Uterus (tissue), 2 donors: ENCODE measurements at regions not wholly inside any gene's neighbourhood (a gene's known extent, or its start where the extent isn't known, plus 50 kb on each side); places are given as distances from the start of the nearest gene placed in this dataset.

Source experiments
- POLR2A ChIP-seq, 2 donors: fragments of 450-650 bp; IDR thresholded peaks; one replicate each; pipeline ENCODE4 v1.6.1; 2016; ENCODE audit warnings: antibody characterized with exemption in 2 of 2, mild to moderate bottlenecking in 1 of 2, moderate library complexity in 1 of 2
- TF ChIP-seq, protein P1 (sequence below), 4 experiments: fragments of 200-600 bp in 2 of 4; fragments of 450-650 bp in 2 of 4; sonication (generic) in 2 of 4; IDR thresholded peaks; one replicate each; pipeline ENCODE4 v1.5.1; 2016 to 2019; ENCODE audit warnings: antibody characterized with exemption in 4 of 4, mild to moderate bottlenecking in 2 of 4, moderate library complexity in 1 of 4

DNA sequence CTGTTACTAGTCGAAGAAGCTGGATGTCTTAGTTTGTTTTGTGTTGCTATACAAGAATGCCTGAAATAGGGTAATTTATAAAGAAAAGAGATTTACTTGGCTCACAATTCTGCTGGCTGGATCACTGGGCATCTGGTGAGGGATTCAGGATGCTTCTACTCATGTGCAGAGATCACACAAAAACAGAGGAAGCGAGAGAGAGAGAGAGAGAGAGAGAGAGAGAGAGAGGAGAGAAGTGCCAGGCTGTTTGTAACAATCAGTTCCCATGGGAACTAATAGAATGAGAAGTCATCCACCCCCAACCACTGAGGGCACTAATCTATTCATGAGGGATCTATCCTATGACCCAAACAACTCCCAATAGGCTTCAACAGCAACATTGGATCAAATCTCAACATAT lies 66.2 kb upstream of the FAM9A start:
- TF ChIP-seq, protein P1, sequence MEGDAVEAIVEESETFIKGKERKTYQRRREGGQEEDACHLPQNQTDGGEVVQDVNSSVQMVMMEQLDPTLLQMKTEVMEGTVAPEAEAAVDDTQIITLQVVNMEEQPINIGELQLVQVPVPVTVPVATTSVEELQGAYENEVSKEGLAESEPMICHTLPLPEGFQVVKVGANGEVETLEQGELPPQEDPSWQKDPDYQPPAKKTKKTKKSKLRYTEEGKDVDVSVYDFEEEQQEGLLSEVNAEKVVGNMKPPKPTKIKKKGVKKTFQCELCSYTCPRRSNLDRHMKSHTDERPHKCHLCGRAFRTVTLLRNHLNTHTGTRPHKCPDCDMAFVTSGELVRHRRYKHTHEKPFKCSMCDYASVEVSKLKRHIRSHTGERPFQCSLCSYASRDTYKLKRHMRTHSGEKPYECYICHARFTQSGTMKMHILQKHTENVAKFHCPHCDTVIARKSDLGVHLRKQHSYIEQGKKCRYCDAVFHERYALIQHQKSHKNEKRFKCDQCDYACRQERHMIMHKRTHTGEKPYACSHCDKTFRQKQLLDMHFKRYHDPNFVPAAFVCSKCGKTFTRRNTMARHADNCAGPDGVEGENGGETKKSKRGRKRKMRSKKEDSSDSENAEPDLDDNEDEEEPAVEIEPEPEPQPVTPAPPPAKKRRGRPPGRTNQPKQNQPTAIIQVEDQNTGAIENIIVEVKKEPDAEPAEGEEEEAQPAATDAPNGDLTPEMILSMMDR (IDR thresholded peaks at IDR 0.05) = no peak
- TF ChIP-seq POLR2A (IDR thresholded peaks at IDR 0.05) = no peak
